ENCODE measurements at regions not wholly inside any gene's neighbourhood (a gene's known extent, or its start where the extent isn't known, plus 50 kb on each side); places are given as distances from the start of the nearest gene placed in this dataset.

DNA sequence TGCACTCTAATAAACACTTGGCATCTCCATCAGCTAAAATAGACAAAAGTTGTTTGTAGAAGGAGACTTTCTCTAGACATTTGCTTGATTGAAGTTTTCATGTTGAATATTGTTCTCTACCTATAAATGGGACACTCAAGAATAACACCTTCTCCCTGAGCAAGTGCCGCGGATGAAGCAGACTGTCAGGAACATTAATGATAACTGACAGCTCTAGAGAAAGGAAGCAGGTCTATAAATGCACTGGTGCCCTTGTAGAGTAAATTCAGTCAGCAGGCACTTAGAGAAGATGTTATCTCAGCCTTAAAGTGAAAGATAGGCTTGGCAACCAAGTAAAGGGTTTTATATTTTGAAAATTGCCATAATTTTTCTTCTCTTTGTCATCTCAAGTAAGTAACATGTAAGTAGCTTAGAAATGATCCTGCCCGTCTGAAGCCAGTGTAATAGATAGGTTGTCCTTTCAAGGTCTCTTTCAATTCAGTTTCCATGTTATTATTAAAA lies 224.6 kb downstream of the ARL6IP6 start (continued):
- TF ChIP-seq ZNF33A (CRISPR knock-in tag; IDR thresholded peaks at IDR 0.05; ENCODE audit: borderline replicate concordance), result no peak
- no peak for TF ChIP-seq ISX (CRISPR knock-in tag; conservative IDR thresholded peaks at IDR 0.05)
- TF ChIP-seq PHB2 (IDR thresholded peaks at IDR 0.05; ENCODE audit: partially characterized antibody), result no peak
- TF ChIP-seq ELF3 (CRISPR knock-in tag; IDR thresholded peaks at IDR 0.05), result no peak
- TF ChIP-seq TMF1 (CRISPR knock-in tag; IDR thresholded peaks at IDR 0.05; ENCODE audit: low read depth), result no peak
- no peak for TF ChIP-seq SIN3B (IDR thresholded peaks at IDR 0.05; ENCODE audit: low read length)
- TF ChIP-seq ZNF768 (CRISPR knock-in tag; IDR thresholded peaks at IDR 0.05), result no peak
- TF ChIP-seq EZH2 (conservative IDR thresholded peaks at IDR 0.05; ENCODE audit: low read depth, low read length), result no peak

DNA sequence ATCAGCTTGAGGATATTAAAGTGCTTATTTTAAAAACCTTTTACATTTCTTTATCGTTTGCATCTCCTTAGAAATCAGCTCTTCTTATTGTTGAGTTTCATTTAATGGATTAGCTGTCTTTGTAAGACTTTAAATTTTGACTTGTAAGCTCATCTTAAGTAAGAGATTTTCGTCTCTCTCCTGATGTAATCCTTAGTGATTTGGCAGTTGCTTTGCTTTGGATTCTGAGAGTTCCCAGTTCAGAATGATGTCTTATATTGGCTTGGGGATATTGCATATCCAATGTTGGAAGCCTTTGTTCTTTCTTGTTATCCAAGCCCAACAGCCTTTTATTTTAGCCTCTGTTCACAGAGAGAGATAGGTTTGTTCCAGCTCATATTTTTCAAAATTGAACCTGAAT lies 212.1 kb downstream of the ARL6IP6 start:
- DNase-seq (ENCODE audit: low spot score) (no peak), ATAC-seq (no peak), FAIRE-seq (no peak)
- Histone ChIP-seq H3K79me2 (ENCODE audit: insufficient read depth, low read length) (no peaks in the 10 kb centered on the region), H3K4me1 (ENCODE audit: insufficient read depth, low read length) (no peaks in the 10 kb centered on the region), H3K9me3 (ENCODE audit: low read length) (no peaks in the 10 kb centered on the region), H3K4me2 (ENCODE audit: low read depth, low read length) (no peak overlapping the region), H4K20me1 (ENCODE audit: insufficient read depth, low read length) (no peaks in the 10 kb centered on the region; the same call in 1 of the 2 replicates), H3K27ac (ENCODE audit: extremely low read length, insufficient read depth, low read length) (no peak overlapping the region), H2AFZ (ENCODE audit: low read length) (no peak overlapping the region), H3K36me3 (replicated peaks in 1 of 2; ENCODE audit: control insufficient read depth in 1 of 2, insufficient read depth in 2 of 2, low read length in 2 of 2) (no peaks in the 10 kb centered on the region), H3K27me3 (ENCODE audit: control insufficient read depth in 1 of 2, insufficient read depth in 2 of 2, low read length in 2 of 2) (no peaks in the 10 kb centered on the region), H3K9ac (ENCODE audit: insufficient read depth, low read depth, low read length) (no peak overlapping the region), H3K4me3 (replicated peaks in 1 of 3; ENCODE audit: insufficient read depth in 1 of 3, low read depth in 2 of 3, low read length in 3 of 3) (no peak overlapping the region)
- in situ Hi-C loops (cut with HindIII; ENCODE audit: extremely low pct_ligation_motif_present, low pct_unique_long_range_greater_than_20kb), result no loop called here
- ChIA-PET CTCF (ENCODE audit: low intra/inter-chr PET ratio, low total read pairs) (no interaction called here), POLR2A (no interaction called here)
- no TSS peak for BruUV-seq (replicated peaks)
- WGBS (ENCODE audit: low lambda C conversion rate), result 5% methylated on average over 2 of the region's 2 CpGs
- intact Hi-C loops (cut with micrococcal nuclease; ENCODE audit: unreplicated experiment), result no loop called here
- TF ChIP-seq NFIB (CRISPR knock-in tag; IDR thresholded peaks at IDR 0.05; ENCODE audit: borderline replicate concordance) (no peak), ZNF543 (CRISPR knock-in tag; IDR thresholded peaks at IDR 0.05) (no peak), ZNF34 (CRISPR knock-in tag; IDR thresholded peaks at IDR 0.05; ENCODE audit: borderline replicate concordance) (no peak), ASH2L (IDR thresholded peaks at IDR 0.05; ENCODE audit: insufficient read length, low read depth, low read length) (no peak), PRDM4 (CRISPR knock-in tag; IDR thresholded peaks at IDR 0.05; ENCODE audit: borderline replicate concordance) (no peak)

Data from HepG2 (cell line).